ENCODE measurements at regions not wholly inside any gene's neighbourhood (a gene's known extent, or its start where the extent isn't known, plus 50 kb on each side); places are given as distances from the start of the nearest gene placed in this dataset.

- no peak for TF ChIP-seq ZBTB33 (IDR thresholded peaks at IDR 0.05; ENCODE audit: extremely low read depth, insufficient replicate concordance, low read length)
- no peak for TF ChIP-seq CTCF (IDR thresholded peaks at IDR 0.05 in 2 of 3, conservative IDR thresholded peaks at IDR 0.05 in 1 of 3; ENCODE audit: borderline replicate concordance in 1 of 3, insufficient read depth in 1 of 3, low read depth in 2 of 3, low read length in 2 of 3)
- TF ChIP-seq POLR2AphosphoS5 (IDR thresholded peaks at IDR 0.05; ENCODE audit: low read depth, low read length), result no peak
- no peak for TF ChIP-seq EZH2phosphoT487 (IDR thresholded peaks at IDR 0.05; ENCODE audit: borderline replicate concordance)
- TF ChIP-seq SRF (IDR thresholded peaks at IDR 0.05; ENCODE audit: low read depth), result no peak
Measured at GRCh38 chr17:52306314-52306713, 147.8 kb upstream of the CA10 start.

Measured in HCT116 (cell line).